HEK293 (cell line): ENCODE measurements at regions not wholly inside any gene's neighbourhood (a gene's known extent, or its start where the extent isn't known, plus 50 kb on each side); places are given as distances from the start of the nearest gene placed in this dataset.

ENCODE experiments used
- CTCF ChIA-PET: fragments of 350-600 bp; formaldehyde crosslinking; extraction: SDS; loops from one replicate; lab custom pipeline; 2021; ENCODE audit warnings: antibody characterized with exemption; lab: Yijun Ruan, JAX
- POLR2A ChIA-PET: fragments of 300-600 bp; formaldehyde crosslinking; extraction: SDS; loops from one replicate; lab custom pipeline; 2020; ENCODE audit warnings: antibody characterized with exemption, inconsistent platforms; lab: Yijun Ruan, JAX
- H3K27ac ChIP-seq: fragments of 200-500 bp; sonication (Bioruptor generic); 2 replicates; pipeline ENCODE4 v1.5.1; 2014; ENCODE audit warnings: low read depth, low read length, control low read depth, inconsistent platforms; ENCODE audit errors: extremely low read depth
- H3K36me3 ChIP-seq, 2 experiments: fragments of 200-500 bp in 1 of 2; sonication (Bioruptor generic) in 1 of 2; 1 replicate in 1 of 2; 2 replicates in 1 of 2; pipeline ENCODE4 v1.5.1; 2014 to 2017; ENCODE audit warnings: inconsistent platforms in 2 of 2, low read length in 2 of 2; ENCODE audit not compliant: control insufficient read depth in 2 of 2, insufficient read depth in 1 of 2
- H3K4me1 ChIP-seq: fragments of 200-500 bp; sonication (Bioruptor generic); 2 replicates; pipeline ENCODE4 v1.5.1; 2014; ENCODE audit warnings: mild to moderate bottlenecking, low read length, inconsistent platforms; ENCODE audit not compliant: control insufficient read depth, insufficient read depth
- H3K4me3 ChIP-seq: 2 replicates; pipeline ENCODE4 v1.5.1; 2011; ENCODE audit warnings: low read depth, mild to moderate bottlenecking, control low read depth, low read length, moderate library complexity
- H3K9me3 ChIP-seq: fragments of 200-500 bp; sonication (Bioruptor generic); 2 replicates; pipeline ENCODE4 v1.5.1; 2014; ENCODE audit warnings: low read depth, low read length, inconsistent platforms; ENCODE audit not compliant: control insufficient read depth, insufficient read depth
- GLI2 ChIP-seq: fragments of 450-650 bp; formaldehyde crosslinking; IDR thresholded peaks from 2 replicates; pipeline ENCODE4; 2017; ENCODE audit warnings: missing biosample characterization, missing genetic modification characterization, low read depth, borderline replicate concordance
- REST ChIP-seq: fragments of 450-650 bp; formaldehyde crosslinking; IDR thresholded peaks from 2 replicates; pipeline ENCODE4 v1.5.1; 2016; ENCODE audit warnings: missing biosample characterization, missing genetic modification characterization
- SP7 ChIP-seq: fragments of 450-650 bp; formaldehyde crosslinking; IDR thresholded peaks from 2 replicates; pipeline ENCODE4 v1.5.1; 2016; ENCODE audit warnings: missing biosample characterization, missing genetic modification characterization
- ZNF132 ChIP-seq: fragments of 450-650 bp; formaldehyde crosslinking; IDR thresholded peaks from 2 replicates; pipeline ENCODE4 v1.5.1; 2017; ENCODE audit warnings: missing biosample characterization, missing genetic modification characterization, borderline replicate concordance
- ZNF133 ChIP-seq: fragments of 450-650 bp; formaldehyde crosslinking; IDR thresholded peaks from 2 replicates; pipeline ENCODE4 v1.5.1; 2016; ENCODE audit warnings: missing biosample characterization, missing genetic modification characterization
- ZNF140 ChIP-seq: fragments of 450-650 bp; formaldehyde crosslinking; IDR thresholded peaks from 2 replicates; pipeline ENCODE4 v1.5.1; 2016; ENCODE audit warnings: missing biosample characterization, missing genetic modification characterization
- ZNF274 ChIP-seq, 2 experiments: fragments of 200-500 bp in 1 of 2; fragments of 450-650 bp in 1 of 2; sonication (Bioruptor generic) in 1 of 2; formaldehyde crosslinking in 1 of 2; IDR thresholded peaks; 2 replicates each; pipeline versions ENCODE4 v1.5.1 to v1.6.1; 2014 to 2016; ENCODE audit warnings: borderline replicate concordance in 1 of 2, inconsistent platforms in 1 of 2, low read length in 1 of 2, missing biosample characterization in 1 of 2, missing genetic modification characterization in 1 of 2
- ZNF350 ChIP-seq: fragments of 450-650 bp; formaldehyde crosslinking; IDR thresholded peaks from 2 replicates; pipeline ENCODE4 v1.5.0; 2017; ENCODE audit warnings: missing biosample characterization, mild to moderate bottlenecking, missing genetic modification characterization
- ZNF37A ChIP-seq: fragments of 450-650 bp; IDR thresholded peaks from 2 replicates; pipeline ENCODE4 v1.5.1; 2018; ENCODE audit warnings: missing biosample characterization, missing genetic modification characterization
- ZNF518A ChIP-seq: fragments of 450-650 bp; formaldehyde crosslinking; conservative IDR thresholded peaks from 2 replicates; pipeline ENCODE4 v1.5.1; 2016; ENCODE audit warnings: low read depth, missing biosample characterization, missing genetic modification characterization
- ZNF571 ChIP-seq: fragments of 450-650 bp; formaldehyde crosslinking; IDR thresholded peaks from 2 replicates; pipeline ENCODE4 v1.5.0; 2017; ENCODE audit warnings: missing biosample characterization, missing genetic modification characterization
- ZNF664 ChIP-seq: fragments of 450-650 bp; formaldehyde crosslinking; IDR thresholded peaks from 2 replicates; pipeline ENCODE4 v1.5.1; 2016; ENCODE audit warnings: missing biosample characterization, missing genetic modification characterization
- ZNF747 ChIP-seq: fragments of 450-650 bp; formaldehyde crosslinking; IDR thresholded peaks from 2 replicates; pipeline ENCODE4 v1.5.1; 2016; ENCODE audit warnings: missing biosample characterization, missing genetic modification characterization
- ZSCAN23 ChIP-seq: fragments of 450-650 bp; formaldehyde crosslinking; IDR thresholded peaks from 2 replicates; pipeline ENCODE4 v1.5.1; 2016; ENCODE audit warnings: missing biosample characterization, missing genetic modification characterization
- TF ChIP-seq, protein P1 (sequence below): fragments of 450-650 bp; formaldehyde crosslinking; IDR thresholded peaks from 2 replicates; pipeline ENCODE4 v1.5.1; 2017; ENCODE audit warnings: missing biosample characterization, missing genetic modification characterization

GRCh38 chr4:138542191-138542776 is 300.1 kb upstream of the SLC7A11 start:
- TF ChIP-seq ZNF140 (tag by site-specific recombination) (no peak), ZNF571 (tag by site-specific recombination) (no peak), ZNF518A (tag by site-specific recombination) (no peak), ZNF274 (IDR thresholded peaks at IDR 0.05; ENCODE audit: low read length) (no peak), ZNF274 (tag by site-specific recombination; IDR thresholded peaks at IDR 0.05; ENCODE audit: borderline replicate concordance) (no peak), ZNF37A (tag by site-specific recombination) (no peak), ZNF132 (no peak), ZNF664 (tag by site-specific recombination) (no peak), SP7 (tag by site-specific recombination) (no peak), ZSCAN23 (tag by site-specific recombination) (no peak), REST (no peak), ZNF350 (tag by site-specific recombination) (no peak), GLI2 (tag by site-specific recombination) (no peak), ZNF133 (no peak), ZNF747 (tag by site-specific recombination) (no peak)
- TF ChIP-seq, protein P1, sequence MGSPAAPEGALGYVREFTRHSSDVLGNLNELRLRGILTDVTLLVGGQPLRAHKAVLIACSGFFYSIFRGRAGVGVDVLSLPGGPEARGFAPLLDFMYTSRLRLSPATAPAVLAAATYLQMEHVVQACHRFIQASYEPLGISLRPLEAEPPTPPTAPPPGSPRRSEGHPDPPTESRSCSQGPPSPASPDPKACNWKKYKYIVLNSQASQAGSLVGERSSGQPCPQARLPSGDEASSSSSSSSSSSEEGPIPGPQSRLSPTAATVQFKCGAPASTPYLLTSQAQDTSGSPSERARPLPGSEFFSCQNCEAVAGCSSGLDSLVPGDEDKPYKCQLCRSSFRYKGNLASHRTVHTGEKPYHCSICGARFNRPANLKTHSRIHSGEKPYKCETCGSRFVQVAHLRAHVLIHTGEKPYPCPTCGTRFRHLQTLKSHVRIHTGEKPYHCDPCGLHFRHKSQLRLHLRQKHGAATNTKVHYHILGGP (tag by site-specific recombination), result no peak
- ChIA-PET POLR2A (no interaction called here), CTCF (no interaction called here)
- H3K4me1 ChIP-seq, result no peaks in the 10 kb centered on the region
- H3K27ac ChIP-seq, result no peak overlapping the region
- no peaks in the 10 kb centered on the region for H3K36me3 ChIP-seq
- H3K4me3 ChIP-seq, result no peak overlapping the region
- no peaks in the 10 kb centered on the region for H3K9me3 ChIP-seq
